Prostate gland (tissue), 2 donors: ENCODE measurements at regions not wholly inside any gene's neighbourhood (a gene's known extent, or its start where the extent isn't known, plus 50 kb on each side); places are given as distances from the start of the nearest gene placed in this dataset.

Source experiments
- DNase-seq: peaks from one replicate; pipeline ENCODE4 v3.0.0-alpha.2; 2019; ENCODE audit warnings: low spot score
- H3K27ac ChIP-seq, 2 donors: fragments of 200-600 bp; sonication (generic); 2 replicates each; pipeline ENCODE4 v1.5.1; 2017 to 2019
- H3K27me3 ChIP-seq: fragments of 200-600 bp; sonication (generic); replicated peaks from 2 replicates; pipeline ENCODE4 v1.5.1; 2019; ENCODE audit not compliant: insufficient read depth
- H3K36me3 ChIP-seq, 2 donors: fragments of 200-600 bp; sonication (generic); 1 replicate in 1 of 2; 2 replicates in 1 of 2; pipeline versions ENCODE4 v1.5.1 to v1.8.1; 2017 to 2019
- H3K4me1 ChIP-seq: fragments of 200-600 bp; sonication (generic); replicated peaks from 2 replicates; pipeline ENCODE4 v1.5.1; 2019
- H3K4me3 ChIP-seq, 2 donors: fragments of 200-600 bp; sonication (generic); 2 replicates each; pipeline ENCODE4 v1.5.1; 2017 to 2019
- H3K9me3 ChIP-seq: fragments of 200-600 bp; sonication (generic); 2 replicates; pipeline ENCODE4 v1.5.1; 2017
- CTCF ChIP-seq, 4 experiments: fragments of 200-600 bp in 2 of 4; fragments of 450-650 bp in 2 of 4; sonication (generic) in 2 of 4; IDR thresholded peaks; 1 replicate in 3 of 4; 2 replicates in 1 of 4; pipeline ENCODE4 v1.5.1; 2016 to 2019; ENCODE audit warnings: antibody characterized with exemption in 4 of 4, mild to moderate bottlenecking in 2 of 4, moderate library complexity in 2 of 4
- POLR2A ChIP-seq: fragments of 450-650 bp; IDR thresholded peaks from one replicate; pipeline ENCODE4 v1.6.1; 2016; ENCODE audit warnings: antibody characterized with exemption, mild to moderate bottlenecking
- POLR2AphosphoS5 ChIP-seq: sonication (generic); formaldehyde crosslinking; IDR thresholded peaks from one replicate; pipeline ENCODE4 v1.6.1; 2017; ENCODE audit warnings: antibody characterized with exemption
- WGBS: methylation state at CpG from one replicate; pipeline ENCODE4 v1.1.5; 2018; 5-methylcytosine and 5-hydroxymethylcytosine counted together
- intact Hi-C: fragments of 100-400 bp; cut with DNase I; formaldehyde crosslinking; loops from one replicate; pipeline ENCODE4 v1.14.2; 2022

- intact Hi-C loops, result no loop called here
- 84% methylated on average over 9 of the region's 10 CpGs for WGBS
- Histone ChIP-seq H3K27ac (no peak overlapping the region), H3K4me3 (no peak overlapping the region), H3K36me3 (no peaks in the 10 kb centered on the region), H3K9me3 (no peaks in the 10 kb centered on the region), H3K4me1 (no peaks in the 10 kb centered on the region), H3K27me3 (no peaks in the 10 kb centered on the region)
- no peak for TF ChIP-seq CTCF (IDR thresholded peaks at IDR 0.05)
- no peak for TF ChIP-seq POLR2AphosphoS5
- no peak for TF ChIP-seq POLR2A
- no peak for DNase-seq
Measured at GRCh38 chr7:131656980-131657723, 100.7 kb upstream of the PODXL start.

- no peaks in the 10 kb centered on the region for H3K36me3 ChIP-seq
- WGBS, result 88% methylated on average over 7 of the region's 7 CpGs
- H3K4me1 ChIP-seq, result no peaks in the 10 kb centered on the region
- H3K9me3 ChIP-seq, result no peaks in the 10 kb centered on the region
- TF ChIP-seq POLR2AphosphoS5 (no peak), POLR2A (no peak), CTCF (IDR thresholded peaks at IDR 0.05) (no peak)
- H3K27ac ChIP-seq, result no peak overlapping the region
- no peaks in the 10 kb centered on the region for H3K27me3 ChIP-seq
- DNase-seq, result no peak
- no peak overlapping the region for H3K4me3 ChIP-seq
- intact Hi-C loops, result loop anchor here (2.0 kb wide), 1 partner anchor 149 kb away; no protein-coding TSS in a partner anchor
Measured at GRCh38 chr7:131655866-131656265, 99.4 kb upstream of the PODXL start.

GRCh38 chr7:131655447-131655846, 99.0 kb upstream of the PODXL start:
- Histone ChIP-seq H3K36me3 (no peaks in the 10 kb centered on the region), H3K4me3 (no peak overlapping the region), H3K9me3 (no peaks in the 10 kb centered on the region), H3K27ac (no peak overlapping the region), H3K27me3 (no peaks in the 10 kb centered on the region), H3K4me1 (no peaks in the 10 kb centered on the region)
- TF ChIP-seq CTCF (IDR thresholded peaks at IDR 0.05), result no peak
- TF ChIP-seq POLR2A, result no peak
- no peak for TF ChIP-seq POLR2AphosphoS5
- 95% methylated on average over 6 of the region's 6 CpGs for WGBS
- intact Hi-C loops, result loop anchor here (2.0 kb wide), 1 partner anchor 149 kb away; no protein-coding TSS in a partner anchor
- DNase-seq, result no peak

GRCh38 chr7:131654668-131655326, 98.4 kb upstream of the PODXL start:
- DNase-seq, result peak; percentile 75
- H3K9me3 ChIP-seq, result no peaks in the 10 kb centered on the region
- H3K27me3 ChIP-seq, result no peaks in the 10 kb centered on the region
- no peaks in the 10 kb centered on the region for H3K4me1 ChIP-seq
- 30% methylated on average over 19 of the region's 19 CpGs for WGBS
- intact Hi-C loops, result loop anchor here (2.0 kb wide), 1 partner anchor 148 kb away; no protein-coding TSS in a partner anchor
- H3K4me3 ChIP-seq, result no peak overlapping the region
- TF ChIP-seq POLR2AphosphoS5 (no peak), CTCF (IDR thresholded peaks at IDR 0.05) (peak; percentile 87 to 94 (median 92))
- H3K36me3 ChIP-seq, result no peaks in the 10 kb centered on the region
- H3K27ac ChIP-seq, result no peak overlapping the region

GRCh38 chr7:131654249-131654558, 97.8 kb upstream of the PODXL start:
- no peaks in the 10 kb centered on the region for H3K36me3 ChIP-seq
- WGBS, result 88% methylated on average over 1 of the region's 1 CpG
- intact Hi-C loops, result loop anchor here (2.0 kb wide), 1 partner anchor 147 kb away; no protein-coding TSS in a partner anchor
- no peak overlapping the region for H3K27ac ChIP-seq
- H3K27me3 ChIP-seq, result no peaks in the 10 kb centered on the region
- TF ChIP-seq POLR2AphosphoS5 (no peak), POLR2A (no peak), CTCF (IDR thresholded peaks at IDR 0.05) (no peak)
- no peak for DNase-seq
- no peak overlapping the region for H3K4me3 ChIP-seq
- H3K9me3 ChIP-seq, result no peaks in the 10 kb centered on the region
- no peaks in the 10 kb centered on the region for H3K4me1 ChIP-seq
